ENCODE measurements at regions not wholly inside any gene's neighbourhood (a gene's known extent, or its start where the extent isn't known, plus 50 kb on each side); places are given as distances from the start of the nearest gene placed in this dataset.

- no peak for DNase-seq
These were observed 127.2 kb upstream of the SMIM21 start for GRCh38 chr18:75554644-75555185.

- DNase-seq = no peak
These were observed 126.7 kb upstream of the SMIM21 start for GRCh38 chr18:75554176-75554575.

DNA sequence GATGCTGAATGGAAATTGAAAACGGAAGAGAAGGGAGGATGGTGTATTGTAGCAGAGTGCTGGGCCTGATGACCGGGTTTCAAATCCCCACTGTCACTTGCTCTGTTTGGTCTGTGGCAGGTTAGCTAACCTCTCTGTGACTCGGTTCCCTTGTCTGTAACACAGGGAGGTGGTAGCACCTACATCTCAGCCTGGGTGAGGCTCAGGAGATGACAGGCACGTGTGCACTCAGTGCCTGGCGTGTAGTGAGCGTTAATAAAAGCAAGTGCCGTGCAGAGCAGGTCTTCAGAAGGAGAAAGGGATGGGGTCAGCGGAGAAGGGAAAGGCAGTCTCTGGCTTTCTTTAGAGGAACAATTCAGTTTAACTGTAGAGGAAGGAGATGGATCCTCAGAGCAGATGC, 125.5 kb upstream of the SMIM21 start:
- no peak for DNase-seq

GRCh38 chr18:75551071-75551470, 123.6 kb upstream of the SMIM21 start:
- DNase-seq = no peak

GRCh38 chr18:75548353-75548905, 120.9 kb upstream of the SMIM21 start:
- DNase-seq = no peak

DNA sequence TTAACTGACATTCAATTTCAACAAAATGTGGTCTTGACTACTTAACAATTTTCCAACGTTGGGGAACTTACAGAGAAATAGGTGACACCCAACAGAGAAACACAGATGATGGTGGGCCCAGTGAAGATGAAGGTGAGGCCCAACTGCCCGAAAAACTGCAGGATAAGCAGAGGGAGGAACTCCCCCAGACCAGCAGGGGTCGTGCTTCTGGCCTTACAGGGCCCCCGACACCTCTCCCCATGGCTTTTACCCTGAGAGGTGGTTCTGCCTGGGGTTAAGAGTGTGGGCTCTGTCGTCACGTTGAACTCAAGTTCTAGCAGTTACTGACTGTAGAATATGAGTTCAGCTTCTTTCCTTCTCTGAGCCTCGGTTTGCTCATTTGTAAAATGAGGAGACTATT, 119.5 kb upstream of the SMIM21 start:
- DNase-seq = no peak

DNA sequence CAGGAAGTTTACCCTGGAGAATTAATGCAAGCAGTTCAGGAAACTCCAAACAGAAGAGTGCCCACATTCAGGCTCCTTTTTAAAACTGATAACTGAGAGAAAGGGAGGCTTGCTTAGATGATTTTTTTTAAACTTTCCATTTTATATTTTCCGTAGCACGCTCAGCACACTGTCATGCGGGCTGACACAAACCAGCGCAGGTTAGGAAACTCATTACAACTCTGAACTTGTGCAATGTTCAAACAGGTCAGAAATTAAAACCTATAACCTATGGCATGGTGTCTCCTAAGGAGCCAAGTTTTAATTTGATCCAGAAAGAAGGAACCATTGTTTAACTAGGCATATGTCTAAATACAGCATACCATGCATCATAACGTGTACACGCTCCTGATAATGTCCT, 117.7 kb upstream of the SMIM21 start:
- DNase-seq = no peak

DNA sequence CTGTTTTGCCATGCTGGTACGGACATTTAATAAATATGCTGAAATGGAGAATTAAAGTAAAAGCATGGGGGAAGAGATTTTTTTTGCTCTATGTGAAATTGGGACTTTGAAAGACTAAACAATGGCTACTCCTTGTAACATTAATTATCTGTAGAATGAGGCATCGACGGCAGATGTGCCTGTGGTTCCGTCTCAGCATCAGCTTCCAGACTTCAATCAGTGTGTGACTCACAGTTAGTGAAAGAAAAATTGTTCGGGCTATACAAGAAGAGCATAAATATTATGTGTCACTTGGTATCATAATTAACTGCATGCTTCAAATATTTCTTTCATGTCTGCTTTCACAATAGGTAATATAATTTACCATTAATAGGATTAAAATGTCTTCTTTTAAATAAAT, 117.0 kb upstream of the SMIM21 start:
- peak; percentile 87 for DNase-seq

- peak; percentile 64 for DNase-seq
These were observed 116.6 kb upstream of the SMIM21 start for GRCh38 chr18:75544051-75544481.

DNA sequence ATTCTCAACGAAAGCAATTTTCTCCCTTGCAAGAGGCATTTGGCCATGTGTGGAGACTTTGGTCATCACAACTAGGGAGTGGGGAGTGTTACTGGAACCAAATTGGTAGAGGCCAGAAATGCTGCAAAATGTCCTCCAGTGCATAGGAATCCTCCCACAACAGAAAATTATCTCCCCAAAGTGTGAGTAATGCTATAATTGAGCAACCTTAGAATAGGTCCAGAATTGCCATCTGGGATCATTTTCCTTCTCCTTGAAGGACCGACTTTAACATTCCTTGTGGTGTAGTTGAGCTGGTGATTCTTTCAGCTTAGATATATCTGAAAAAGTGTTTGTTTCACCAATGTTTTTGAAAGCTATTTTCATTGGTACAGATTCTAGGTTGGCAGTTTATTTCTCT, 111.2 kb upstream of the SMIM21 start:
- peak; percentile 86 for DNase-seq

GRCh38 chr18:75533950-75534349, 106.4 kb upstream of the SMIM21 start:
- no peak for DNase-seq

- no peak for DNase-seq
These were observed 105.7 kb upstream of the SMIM21 start for GRCh38 chr18:75533209-75533608.

- peak; percentile 30 for DNase-seq
These were observed 104.5 kb upstream of the SMIM21 start for GRCh38 chr18:75531851-75532459.

- DNase-seq = no peak
These were observed 103.8 kb upstream of the SMIM21 start for GRCh38 chr18:75531212-75531850.

- DNase-seq = peak; percentile 36
These were observed 103.2 kb upstream of the SMIM21 start for GRCh38 chr18:75530566-75531211.

DNA sequence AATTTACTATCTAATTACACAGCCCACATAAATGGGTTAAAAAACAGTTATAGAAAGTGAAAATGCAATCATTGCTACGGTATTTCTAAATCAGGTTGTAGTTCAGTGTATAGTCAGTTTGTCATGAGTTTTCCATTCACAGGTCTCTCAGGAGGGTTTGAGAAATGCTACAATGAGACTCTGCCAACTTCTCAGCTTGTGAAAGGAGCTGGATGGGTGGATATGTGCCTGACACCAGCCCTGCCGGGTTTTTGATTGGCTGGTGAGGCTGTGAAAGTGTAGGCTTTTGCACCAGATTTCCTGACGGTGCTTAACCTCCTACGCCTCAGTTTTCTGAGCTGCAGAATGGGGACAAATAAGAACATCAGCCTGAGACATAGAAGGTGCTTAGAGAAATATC, 102.6 kb upstream of the SMIM21 start:
- DNase-seq = no peak

GRCh38 chr18:75529394-75529793, 101.9 kb upstream of the SMIM21 start:
- DNase-seq = no peak

DNA sequence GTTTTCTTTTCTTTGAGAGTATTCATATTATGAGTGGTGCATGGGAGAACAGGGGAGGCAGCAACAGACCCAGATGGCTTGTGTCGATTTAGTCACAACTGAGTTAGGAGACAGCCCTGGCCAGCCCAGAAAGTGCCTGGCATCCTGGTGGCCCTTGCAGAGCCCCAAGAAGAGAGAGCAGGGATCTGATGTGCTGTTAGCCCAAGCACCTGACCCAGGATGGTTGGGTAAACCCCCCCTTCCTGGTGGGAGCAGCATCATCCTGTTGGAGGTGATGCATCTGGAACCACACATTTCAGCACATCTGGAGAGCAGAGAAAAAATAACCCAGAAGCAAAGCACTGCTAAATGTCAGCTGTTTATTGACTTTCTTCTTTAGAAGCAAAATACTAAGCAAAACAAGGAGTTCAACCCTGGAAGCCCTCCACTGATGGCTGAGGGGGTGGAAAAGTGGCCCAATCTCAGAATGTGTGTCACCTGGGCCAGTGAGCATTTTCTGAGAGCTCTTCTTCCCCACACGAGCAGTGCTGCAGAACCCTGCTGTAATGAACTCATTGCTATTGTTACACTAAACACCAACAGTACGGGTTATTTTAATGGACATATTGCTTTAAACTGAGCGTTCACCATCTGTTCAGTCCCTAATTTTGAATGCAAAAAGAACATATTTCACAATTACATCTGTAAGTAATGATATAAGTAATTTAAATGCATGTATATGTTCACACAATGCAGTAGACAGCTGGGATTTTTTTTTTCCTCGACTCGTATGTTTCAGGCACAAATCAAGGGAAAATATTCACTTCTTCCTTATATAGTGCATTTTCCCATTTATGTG, 100.6 kb upstream of the SMIM21 start:
- DNase-seq = no peak

DNA sequence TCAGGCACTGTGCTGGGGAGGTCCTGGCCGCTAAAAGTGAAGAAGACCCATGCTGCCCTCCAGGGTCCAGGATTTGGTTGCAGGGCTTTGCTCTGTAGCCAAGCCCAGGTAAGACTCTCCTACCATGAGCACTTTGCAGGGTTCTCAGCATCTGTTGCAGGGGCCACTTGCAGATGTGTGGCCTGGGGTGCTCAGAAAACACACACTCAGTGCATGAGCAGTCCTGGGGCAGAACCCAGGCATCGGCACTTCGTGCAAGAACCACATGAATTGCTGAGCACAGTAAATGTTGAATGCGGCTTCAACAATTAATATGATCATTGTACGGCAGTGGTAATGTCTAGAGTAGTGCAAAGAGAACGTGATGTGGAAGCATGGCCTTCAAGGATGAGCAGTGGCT, 98.5 kb upstream of the SMIM21 start:
- DNase-seq = no peak

DNA sequence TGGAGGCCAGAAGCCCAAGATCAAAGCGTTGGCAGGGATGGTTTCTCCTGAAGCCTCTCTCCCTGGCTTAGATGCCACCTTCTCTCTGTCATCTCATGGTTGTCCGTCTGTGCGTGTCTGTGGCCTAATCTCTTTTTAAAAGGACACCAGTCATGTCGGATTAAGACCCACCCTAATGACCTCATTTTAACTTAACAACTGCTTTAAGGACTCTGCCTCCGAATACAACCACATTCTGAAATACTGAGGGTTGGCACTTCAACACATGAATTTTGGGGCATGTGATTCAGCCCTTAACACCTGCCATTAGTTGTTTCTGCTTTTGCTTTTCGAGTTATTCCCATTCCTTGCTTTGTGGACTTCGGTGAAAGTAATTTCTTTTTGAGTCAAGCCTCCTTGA, 97.8 kb upstream of the SMIM21 start:
- DNase-seq = no peak

- DNase-seq = no peak
These were observed 97.3 kb upstream of the SMIM21 start for GRCh38 chr18:75524841-75525240.

DNA sequence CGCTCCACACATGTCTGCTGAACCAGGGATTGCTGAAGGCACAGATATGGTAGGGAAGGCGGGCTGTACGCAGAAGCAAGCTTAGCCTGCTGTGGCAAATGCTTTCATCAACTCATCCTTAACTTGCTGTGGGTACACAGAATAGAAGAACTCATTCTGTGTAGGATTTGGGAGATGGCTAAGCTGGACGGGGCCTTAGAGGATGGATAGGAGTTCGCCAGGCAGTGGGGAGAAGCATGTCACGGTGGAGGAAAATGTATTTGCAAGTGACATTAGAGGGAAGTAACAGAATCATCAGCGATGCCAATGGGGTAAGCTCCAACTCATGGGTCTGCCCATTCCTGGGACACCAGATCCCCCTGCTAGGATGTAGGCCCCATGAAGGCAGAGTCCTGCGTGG, 96.7 kb upstream of the SMIM21 start:
- DNase-seq = no peak

GRCh38 chr18:75521816-75522215, 94.3 kb upstream of the SMIM21 start:
- no peak for DNase-seq

Data from fibroblast of skin of right quadriceps (primary cell).